NAMALWA (cell line): ENCODE measurements at regions not wholly inside any gene's neighbourhood (a gene's known extent, or its start where the extent isn't known, plus 50 kb on each side); places are given as distances from the start of the nearest gene placed in this dataset.
A peak's percentile ranks its signal among the peaks of the same experiment; 100 is the strongest.

Experiments
- DNase-seq: peaks from one replicate; pipeline ENCODE4 v3.0.0-alpha.2; 2015; ENCODE audit warnings: low spot score

DNA sequence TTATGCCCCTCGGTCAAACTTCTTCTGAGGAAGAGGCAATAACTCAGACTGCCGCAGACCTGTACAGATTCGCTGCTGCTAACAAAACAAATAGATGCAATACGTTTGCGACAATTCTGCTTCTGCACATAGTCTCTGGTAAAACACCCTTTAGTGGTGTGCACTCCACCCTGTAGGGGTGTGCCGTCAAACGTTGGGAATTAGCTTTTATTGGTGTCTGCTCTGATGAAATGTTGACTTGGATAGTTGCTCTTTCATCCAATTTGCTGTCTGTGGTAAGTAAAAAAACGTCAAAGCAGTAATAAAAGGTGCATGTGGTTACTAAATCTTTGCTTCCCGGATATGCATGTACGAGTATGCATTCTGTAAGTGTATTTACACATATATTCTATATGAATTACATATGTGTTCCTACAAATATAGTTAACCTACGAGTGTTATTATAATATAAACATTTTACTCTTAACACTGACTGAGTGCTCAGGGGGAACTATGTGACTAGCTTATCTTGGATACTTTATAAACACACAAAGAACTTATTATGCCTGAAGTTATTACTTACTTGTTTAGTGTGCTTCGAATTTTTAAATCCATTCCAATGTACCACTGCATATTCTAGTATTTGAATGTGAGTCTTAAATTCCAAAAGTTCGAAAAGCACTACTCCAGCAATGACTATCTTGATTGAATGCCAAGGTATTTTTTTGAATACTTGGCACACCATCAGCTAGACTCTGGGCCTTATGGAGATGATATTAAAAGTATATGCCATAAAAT lies 610.2 kb downstream of the ZEB2 start:
- DNase-seq, result no peak

DNA sequence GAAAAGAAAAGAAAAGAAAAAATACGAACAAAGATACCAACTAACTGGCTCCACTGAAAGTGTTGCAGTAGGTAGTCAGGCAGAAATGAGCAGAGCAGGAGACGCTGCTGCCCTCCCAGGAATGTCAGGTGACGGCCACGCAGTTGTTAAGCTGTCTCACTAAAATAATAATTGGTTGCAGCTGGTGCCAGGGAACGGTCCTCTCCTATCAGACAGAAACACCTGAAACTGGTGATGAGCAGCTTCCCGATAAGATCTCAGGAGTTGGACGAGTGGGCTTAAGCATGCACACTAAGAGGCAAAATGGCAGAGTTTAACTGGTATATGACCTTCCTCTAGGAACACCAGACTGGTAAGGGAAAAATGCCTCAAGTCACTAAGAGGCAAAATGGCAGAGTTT lies 611.1 kb downstream of the ZEB2 start:
- DNase-seq, result no peak

DNA sequence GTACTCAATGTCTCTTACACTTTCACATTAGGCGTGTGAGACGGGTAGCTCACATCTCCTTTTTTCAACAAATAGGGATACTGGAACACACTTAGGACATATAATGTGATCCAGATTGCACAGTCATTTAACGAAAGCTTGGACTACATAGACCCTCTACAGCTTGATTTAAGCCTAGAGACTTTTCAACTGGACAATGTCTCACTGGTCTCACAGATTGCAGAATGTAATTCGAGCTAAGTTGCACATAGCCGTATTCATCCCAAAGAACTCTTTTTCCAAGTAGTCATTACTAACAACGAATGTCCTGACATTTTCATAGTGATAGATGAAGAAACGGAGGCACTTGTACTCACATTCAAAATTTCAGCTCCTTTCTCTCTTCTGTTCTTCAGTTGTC lies 612.1 kb downstream of the ZEB2 start:
- no peak for DNase-seq

DNA sequence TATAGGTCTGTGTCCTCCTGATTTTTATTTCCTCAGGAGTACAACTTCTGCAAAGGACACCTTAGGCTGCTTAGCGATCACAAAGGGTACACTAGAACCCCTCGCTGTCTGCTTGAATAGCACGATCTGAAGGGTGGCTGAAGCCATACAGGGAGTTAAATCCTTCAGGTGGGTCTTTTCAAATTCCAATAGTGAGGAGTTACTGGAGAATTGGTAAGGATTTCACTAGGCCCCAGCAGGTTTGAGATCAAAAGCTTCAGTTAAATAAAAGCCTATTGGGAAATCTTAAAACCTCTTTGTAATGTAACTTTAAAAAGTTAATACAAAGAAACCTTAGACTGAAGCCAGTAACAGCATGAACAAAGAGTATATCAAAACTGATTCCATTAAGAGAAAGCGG lies 613.1 kb downstream of the ZEB2 start:
- DNase-seq, result no peak

DNA sequence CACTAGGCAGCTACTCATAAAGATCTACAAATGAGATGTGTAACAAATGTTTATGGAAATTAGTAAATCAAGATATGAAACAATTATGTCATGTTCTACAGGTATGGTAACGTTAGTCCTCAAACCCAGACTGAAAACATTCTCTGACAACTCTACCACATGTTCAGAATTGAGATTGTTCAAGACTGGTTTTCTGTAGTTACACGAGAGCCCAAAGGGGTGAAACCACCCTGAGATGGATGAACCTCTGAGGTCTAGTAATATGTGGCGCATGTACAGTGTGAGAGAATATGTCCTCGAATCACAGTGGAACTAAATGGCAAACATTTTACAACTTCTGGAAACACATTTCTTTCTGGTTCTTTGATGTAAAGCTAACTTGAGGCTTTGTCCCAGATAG lies 614.3 kb downstream of the ZEB2 start:
- no peak for DNase-seq

DNA sequence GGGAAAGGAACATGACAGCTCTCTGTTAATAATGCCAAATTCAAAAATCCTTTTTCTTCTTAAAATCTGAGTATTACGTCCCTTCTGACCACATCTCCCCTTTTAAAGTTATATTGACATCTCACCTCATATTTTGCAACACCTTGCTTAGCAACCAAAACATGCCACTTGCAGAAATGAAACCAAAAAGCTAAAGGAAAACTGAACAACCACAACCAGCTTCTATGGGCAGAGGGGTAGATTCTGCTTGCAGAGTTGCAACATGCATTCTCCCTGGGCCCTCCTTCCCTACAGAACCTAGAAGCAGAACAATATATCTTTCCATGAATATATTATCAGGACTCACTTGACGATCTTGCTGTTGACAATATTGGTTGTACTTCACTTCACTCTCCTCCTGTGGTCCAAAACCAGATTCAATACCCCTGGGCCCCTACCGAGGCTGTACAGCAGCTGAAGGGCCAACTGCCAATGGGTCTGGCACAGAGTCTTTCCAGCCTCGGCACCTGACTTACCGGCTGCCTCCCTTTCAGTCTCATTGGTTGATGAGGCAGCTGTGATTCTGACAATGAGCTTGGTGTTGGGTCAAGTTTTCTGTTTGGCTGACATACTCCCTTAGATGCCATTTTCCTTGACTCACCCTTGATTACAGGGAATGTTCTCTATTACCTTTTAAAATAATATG lies 616.6 kb downstream of the ZEB2 start:
- DNase-seq, result no peak

DNA sequence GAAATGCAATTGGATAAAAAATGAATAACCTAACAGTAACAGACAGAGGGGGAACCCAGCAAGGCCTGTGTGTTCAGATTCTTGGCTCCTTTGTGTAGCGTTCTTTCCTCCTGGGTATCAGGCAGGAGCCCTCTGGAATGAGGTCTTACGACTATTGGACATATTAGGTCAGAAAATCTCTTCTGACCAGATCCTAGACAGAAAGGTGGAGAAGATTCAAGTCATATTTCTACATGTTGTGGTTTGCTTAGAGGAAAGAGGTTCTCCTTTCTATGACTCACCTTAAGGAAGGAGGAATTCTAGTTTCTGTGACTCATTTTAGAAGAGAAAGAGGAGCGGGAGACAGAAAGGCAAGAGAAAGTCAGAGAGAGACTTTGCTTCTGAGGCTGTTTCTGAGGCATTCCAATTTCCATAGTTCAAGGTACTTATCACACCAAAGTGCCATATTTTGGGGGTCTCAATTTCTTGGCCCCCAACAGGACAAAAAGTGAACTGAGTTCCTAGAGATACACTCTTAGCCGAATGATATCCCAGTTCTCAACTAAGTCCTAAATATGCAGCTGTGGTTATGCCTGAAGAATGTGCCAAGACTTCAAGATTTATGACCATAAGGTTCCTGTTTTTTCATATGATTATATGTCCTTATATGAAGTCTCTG lies 618.6 kb downstream of the ZEB2 start:
- no peak for DNase-seq

DNA sequence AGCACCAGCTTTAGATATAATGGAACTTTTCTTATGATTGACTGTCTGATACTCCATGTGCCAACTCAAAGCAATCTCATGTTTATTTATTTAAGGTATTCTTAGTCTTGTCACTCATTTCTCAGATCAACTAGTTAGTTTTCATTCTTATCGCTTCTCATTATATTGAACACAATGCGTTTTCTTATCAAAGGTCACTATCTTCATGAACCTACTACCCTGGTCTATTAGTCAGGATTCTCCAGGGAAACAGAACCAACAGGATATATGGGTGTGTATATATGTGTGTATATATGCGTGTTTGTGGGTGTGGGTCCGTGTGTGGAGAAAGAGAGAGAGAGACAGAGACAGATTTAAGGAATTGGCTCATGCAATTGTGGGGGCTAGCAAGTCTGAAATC lies 619.9 kb downstream of the ZEB2 start:
- DNase-seq, result no peak

DNA sequence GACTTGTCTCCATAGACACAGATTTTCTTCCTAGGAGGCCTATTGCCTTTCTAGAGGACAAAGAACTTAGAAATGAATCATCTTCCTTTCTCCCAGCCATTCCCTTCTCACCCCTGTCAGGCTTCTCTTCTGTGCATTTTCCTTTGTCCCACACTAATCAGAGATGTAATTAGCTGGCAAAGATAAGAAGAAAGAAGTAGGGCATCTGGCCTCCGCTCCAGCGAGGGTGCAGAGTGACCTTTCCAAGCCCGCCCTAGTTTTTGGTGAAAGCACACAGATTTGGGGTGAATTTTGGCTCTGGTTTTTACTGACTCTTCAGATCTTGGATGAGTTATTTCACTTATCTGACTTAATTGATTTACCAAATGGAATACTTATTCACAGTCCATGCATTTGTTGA lies 626.5 kb downstream of the ZEB2 start:
- DNase-seq, result no peak

DNA sequence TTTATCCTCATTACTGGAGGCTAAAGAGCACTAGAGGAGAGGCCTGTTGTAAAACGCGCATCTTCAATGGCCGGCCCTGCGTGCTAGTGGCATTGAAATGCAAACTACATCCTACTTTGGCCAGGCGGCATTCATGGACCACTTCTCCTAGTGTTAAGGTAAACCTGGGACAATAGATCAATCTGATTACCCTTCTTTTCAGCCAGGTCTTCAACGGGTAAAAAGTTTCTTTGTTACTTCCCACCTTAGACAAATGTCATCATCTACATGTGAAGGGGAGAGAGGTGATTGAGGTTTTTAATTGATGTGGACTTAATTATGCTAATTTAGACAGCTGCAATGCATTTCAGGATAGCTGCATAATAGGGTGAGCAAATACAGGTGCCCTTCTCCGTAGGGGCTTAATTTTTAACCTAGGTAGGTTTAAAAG lies 628.0 kb downstream of the ZEB2 start:
- DNase-seq, result no peak

DNA sequence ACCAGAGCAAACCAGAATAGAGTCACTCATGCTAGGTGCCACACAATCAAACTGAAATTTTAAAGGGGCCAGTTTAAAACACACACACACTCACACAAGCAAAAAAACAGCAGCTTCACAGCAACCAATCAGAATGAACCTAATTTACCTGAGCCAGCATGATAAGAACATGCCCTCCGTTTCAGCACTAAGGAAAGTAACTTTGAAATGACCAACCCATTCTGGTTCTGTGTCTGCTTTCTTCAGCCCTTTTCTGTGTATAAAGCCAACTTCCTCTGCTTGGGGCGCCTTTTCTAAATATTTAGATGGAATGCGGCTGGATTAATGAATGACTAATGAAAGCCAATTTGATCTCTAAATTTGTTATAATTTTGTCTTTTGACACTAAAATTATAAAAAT lies 629.1 kb downstream of the ZEB2 start:
- no peak for DNase-seq

DNA sequence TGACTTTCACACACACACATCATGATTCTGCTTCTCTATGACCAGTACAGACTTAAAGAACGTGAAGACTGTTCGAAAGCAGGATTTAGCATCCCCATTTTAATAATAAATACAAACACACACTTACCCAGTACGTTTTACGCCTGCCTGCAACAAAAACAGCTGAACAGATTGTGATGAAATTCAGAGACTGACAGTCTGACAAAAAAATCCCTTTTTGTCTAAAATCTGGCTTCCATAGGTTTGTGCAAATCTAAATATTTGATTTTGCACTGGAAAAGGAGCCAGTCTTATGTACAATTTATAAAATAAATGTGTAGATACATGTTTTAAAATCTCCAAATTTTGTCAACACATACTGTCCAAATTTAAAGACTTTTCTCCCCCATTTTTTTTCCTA lies 630.7 kb downstream of the ZEB2 start:
- no peak for DNase-seq

DNA sequence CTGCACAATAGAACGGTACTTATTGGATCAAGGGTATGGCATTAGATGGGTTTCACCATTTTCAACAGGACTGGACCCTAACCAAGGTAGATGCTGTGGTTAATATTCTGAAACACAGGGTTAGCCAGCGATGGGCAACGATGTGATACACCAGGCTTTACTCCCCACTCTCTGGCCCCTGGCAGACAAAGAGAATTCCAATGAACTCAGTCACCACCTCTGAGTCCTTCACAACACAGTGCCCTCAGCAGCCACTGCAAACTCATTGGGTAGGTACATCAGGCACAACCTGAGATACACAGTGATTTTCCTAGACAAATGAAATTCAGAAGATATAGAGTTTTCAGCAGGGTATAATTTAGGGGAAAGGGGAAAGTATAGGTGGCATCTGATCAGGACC lies 634.5 kb downstream of the ZEB2 start:
- no peak for DNase-seq

DNA sequence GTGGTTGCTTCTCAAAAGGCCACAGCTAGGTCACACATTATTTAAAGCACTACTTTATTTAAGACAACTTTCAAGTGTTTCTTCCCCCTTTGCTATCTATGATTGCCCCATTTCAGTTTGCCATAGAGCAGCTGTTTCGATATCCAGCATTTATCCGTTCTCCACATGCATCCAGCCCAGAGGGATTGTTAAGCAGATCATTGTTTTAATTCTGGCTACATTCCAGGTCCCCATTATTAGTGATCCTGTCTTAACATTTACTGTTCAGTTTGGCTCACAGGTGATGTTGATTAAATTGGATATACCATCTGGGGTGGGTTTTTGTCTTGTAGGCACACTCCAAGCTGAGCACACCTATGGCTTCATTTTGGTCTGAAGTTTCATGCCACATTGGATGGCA lies 638.7 kb downstream of the ZEB2 start:
- DNase-seq, result no peak

DNA sequence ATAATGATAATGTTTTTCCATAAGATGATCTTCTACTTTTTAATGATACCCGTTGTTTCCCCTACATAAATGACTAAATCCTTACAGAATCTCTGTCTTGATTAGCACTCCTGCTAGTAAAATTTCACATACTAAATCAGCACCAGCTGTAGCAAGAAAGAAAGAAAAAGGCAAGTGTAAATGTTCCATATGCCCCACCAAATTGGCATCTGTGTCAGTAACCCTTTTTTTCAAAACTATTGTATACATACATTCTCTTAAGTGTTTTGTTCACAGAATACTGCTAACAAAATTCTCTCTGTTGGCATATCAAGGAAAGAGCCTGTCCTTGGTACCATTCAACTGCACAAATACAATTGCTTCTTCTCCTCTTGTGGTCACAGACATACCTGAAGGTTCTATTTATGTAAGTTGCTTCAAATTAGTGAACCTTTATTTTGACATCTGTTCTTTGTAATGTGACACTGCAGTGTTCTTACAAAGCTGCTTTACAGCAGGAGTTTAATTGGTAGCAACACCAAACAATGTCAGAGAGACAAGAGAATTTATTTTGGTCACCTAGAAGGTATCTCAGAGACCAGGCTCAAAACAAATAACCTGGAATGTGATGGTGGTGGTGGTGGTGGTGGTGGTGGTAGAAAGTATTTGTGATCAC lies 641.9 kb downstream of the ZEB2 start:
- no peak for DNase-seq

DNA sequence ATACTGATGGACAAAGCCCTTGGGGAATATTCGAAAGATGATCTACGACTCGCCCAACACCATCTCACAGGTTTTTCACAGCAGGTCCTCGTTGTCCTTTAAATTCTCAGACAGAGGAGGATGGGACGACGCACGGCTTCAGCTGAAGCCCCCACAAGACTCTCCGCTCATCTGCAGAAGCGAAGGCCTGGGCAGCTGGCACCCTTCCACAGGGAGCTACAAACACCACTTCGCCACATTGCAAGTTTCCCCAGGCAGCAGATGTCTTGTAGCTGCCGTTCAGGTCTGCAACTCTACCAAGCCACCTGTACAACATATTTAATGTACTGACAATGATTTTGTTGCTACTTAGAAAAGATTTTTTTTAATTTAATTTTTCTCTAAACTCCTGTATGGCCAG lies 642.9 kb downstream of the ZEB2 start:
- DNase-seq, result no peak

DNA sequence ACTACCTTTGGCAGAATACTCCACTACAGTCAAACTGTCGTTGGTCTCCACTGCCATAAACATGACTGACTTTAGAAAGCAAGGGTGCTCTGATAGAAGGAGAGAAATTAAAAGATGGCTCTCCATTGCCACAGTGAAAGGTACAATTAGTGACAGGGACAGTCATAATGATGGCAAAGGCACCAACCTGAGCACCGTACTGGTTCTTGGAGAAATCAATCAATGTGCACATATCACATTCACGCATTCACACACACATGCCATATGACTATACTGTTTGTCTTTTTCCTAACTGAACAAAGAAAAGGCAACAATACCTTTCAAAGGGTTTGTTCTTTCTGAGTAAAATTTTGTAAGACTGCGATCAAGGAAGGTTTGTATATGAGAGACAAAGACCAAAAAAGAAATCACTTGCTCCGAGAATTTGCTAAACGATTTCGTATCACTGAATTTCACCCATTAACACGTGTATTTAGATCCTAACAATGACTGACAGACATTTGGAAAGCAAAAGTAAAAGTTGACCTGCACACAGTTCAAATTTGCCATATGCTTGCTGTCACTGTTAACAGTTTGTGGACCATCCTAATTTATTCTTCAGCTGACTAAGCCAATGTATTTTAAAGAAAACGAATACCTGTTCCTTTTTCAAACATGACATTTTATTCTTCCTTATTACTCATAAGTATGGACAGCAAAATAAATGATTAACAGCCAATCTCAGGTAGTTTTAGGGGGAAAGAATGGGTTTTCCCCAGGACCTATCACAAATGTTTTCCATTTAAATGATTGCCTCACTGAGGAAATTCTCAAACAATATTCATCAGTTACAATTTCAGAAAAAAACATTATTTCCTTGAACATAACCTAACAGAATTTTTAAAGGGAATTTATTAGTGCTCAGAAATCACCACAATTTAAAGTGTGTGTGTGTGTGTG lies 644.4 kb downstream of the ZEB2 start:
- DNase-seq, result no peak

DNA sequence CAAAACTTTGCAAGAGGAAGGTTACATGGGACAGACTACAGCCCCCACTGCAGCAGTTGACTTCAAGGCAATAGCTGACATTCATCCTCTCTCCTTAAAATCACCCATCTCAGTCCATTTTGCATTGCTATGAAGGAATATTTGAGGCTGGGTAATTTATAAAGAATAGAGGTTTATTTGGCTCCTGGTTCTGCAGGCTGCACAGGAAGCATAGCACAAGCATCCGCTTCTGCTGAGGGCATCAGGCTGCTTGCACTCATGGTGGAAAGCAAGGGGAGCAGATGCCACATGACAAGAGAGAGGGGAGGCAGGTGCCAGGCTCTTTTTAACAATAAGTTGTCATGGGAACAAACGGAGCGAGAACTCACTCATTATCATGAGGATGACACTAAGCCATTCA lies 646.0 kb downstream of the ZEB2 start:
- DNase-seq, result no peak

DNA sequence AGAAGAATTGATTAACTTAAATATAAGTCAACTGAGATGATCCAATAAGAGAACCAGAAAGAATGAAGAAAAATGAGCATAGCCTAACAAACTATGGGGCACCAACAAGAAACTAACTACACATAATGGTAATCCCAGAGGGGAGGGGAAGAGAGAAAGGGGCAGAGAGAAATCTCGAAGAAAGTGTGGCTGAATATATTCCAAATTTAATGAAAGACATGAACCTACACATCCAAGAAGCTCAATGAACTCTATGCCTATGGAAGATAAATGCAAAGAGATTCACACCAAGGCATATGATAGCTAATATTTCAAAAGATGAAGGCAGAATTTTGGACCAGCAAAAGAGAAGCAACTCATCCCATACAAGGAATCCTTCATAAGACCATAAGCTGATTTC lies 649.2 kb downstream of the ZEB2 start:
- no peak for DNase-seq

DNA sequence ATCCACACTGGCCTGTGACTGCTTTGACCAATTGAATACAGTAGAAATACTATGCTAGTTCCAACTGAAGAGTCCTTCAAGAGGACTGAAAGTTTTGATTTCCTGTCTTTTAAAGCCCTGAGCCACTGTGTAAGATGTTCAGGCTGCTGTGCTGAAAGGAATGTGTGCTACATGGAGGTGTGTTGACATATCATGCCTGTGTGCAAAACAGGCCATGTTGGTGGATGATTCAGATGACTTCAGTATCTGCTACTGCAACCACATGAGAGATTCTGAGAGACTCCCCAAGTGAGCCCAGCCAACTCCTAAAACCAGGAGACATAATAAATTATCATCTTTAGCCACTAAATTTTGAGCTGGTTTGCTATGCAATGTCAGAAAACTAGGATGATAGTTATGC lies 662.9 kb downstream of the ZEB2 start:
- no peak for DNase-seq

DNA sequence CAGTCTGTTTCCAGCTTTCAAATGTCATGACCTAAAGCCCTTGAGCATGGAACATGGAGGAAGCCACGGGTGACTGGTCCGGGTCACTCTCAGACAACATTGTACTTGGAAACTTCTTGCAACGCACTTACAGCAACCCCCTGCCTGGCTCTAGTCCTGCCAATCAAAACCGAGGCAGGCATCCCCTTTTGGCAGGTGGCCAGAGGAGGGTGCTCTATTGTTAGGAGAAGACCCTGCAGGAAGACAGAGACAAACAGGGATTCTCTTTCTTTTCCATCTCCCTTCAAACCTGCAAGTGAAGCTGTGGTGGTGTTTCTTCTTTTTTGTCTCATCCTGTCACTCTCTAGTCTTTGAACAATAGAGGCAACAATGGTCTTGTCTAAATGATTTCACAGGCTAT lies 667.2 kb downstream of the ZEB2 start:
- DNase-seq, result peak; percentile 1

DNA sequence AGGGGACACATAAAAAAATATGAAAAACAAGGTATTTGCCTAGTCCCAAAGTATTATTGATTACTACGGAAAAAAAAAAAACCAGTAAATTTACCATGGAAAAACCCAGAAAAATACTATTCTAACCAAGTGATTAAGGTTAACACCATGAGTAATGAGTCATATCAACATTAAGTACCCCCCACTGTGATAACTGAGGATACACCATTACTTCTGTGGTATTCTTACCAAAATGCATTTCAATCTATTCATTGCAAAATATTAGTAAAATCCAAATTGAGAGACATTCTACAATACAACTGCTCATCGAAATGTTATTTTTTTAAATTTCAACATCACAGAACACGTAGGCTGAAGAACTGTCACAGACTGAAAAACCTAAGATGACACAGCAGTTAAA lies 669.8 kb downstream of the ZEB2 start:
- no peak for DNase-seq
